ENCODE measurements at regions not wholly inside any gene's neighbourhood (a gene's known extent, or its start where the extent isn't known, plus 50 kb on each side); places are given as distances from the start of the nearest gene placed in this dataset.
"Not testable (repeated sequence)": the region's sequence is repeated elsewhere in the genome, so short reads cannot be mapped to it uniquely, and the experiment has no call there.

- H3K27me3 ChIP-seq (replicated peaks; ENCODE audit: insufficient read depth): no peaks in the 10 kb centered on the region
- ATAC-seq (ENCODE audit: insufficient number of reproducible peaks, low FRiP score, low read depth) (no peak), DNase-seq (ENCODE audit: low spot score) (no peak)
- H3K9me3 ChIP-seq: no peaks in the 10 kb centered on the region
- no peak overlapping the region for H3K27ac ChIP-seq
- no peak for TF ChIP-seq CTCF (IDR thresholded peaks at IDR 0.05)
- H3K4me3 ChIP-seq: no peak overlapping the region
- no peaks in the 10 kb centered on the region for H3K36me3 ChIP-seq
- H3K4me1 ChIP-seq (ENCODE audit: control insufficient read depth in 1 of 2, low read depth in 2 of 2): no peaks in the 10 kb centered on the region
These were observed 893.0 kb downstream of the C4orf33 start for GRCh38 chr4:129988957-129989356.

GRCh38 chr4:129994715-129995114 is 898.8 kb downstream of the C4orf33 start:
- no peaks in the 10 kb centered on the region for H3K36me3 ChIP-seq
- no peak for TF ChIP-seq CTCF (IDR thresholded peaks at IDR 0.05)
- no peak overlapping the region for H3K4me3 ChIP-seq
- DNase-seq (ENCODE audit: low spot score) (no peak), ATAC-seq (ENCODE audit: insufficient number of reproducible peaks, low FRiP score, low read depth) (no peak)
- H3K27ac ChIP-seq: no peak overlapping the region
- no peaks in the 10 kb centered on the region for H3K4me1 ChIP-seq (ENCODE audit: control insufficient read depth in 1 of 2, low read depth in 2 of 2)
- no peaks in the 10 kb centered on the region for H3K27me3 ChIP-seq (replicated peaks; ENCODE audit: insufficient read depth)
- H3K9me3 ChIP-seq: no peaks in the 10 kb centered on the region

GRCh38 chr4:129998436-129999150 is 902.6 kb downstream of the C4orf33 start:
- Histone ChIP-seq H3K27me3 (replicated peaks; ENCODE audit: insufficient read depth) (no peaks in the 10 kb centered on the region), H3K4me3 (no peak overlapping the region), H3K27ac (no peak overlapping the region), H3K36me3 (no peaks in the 10 kb centered on the region), H3K4me1 (ENCODE audit: control insufficient read depth in 1 of 2, low read depth in 2 of 2) (no peaks in the 10 kb centered on the region), H3K9me3 (no peaks in the 10 kb centered on the region)
- TF ChIP-seq CTCF (IDR thresholded peaks at IDR 0.05): no peak
- ATAC-seq (ENCODE audit: insufficient number of reproducible peaks, low FRiP score, low read depth) (no peak), DNase-seq (ENCODE audit: low spot score) (no peak)

DNA sequence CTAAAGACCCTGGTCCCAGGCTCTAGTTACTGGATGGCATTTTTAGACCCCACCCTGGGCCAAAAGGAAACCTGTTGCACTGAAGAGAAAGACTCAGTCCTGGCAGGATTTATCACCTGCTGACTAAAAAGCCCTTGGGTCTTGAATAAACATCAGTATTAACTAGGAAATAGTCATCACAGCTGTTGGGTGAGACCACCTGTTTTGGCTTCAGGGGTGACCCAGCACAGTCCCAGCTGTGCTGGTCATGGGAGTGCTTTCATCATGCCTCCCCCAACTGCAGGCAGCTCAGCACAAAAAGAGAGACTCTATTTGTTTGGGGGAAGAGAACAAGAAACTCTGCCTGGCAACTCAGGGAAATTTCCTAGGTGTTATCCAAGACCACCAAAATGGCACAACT is 903.2 kb downstream of the C4orf33 start:
- H3K4me3 ChIP-seq: no peak overlapping the region
- H3K27ac ChIP-seq: no peak overlapping the region
- no peak for DNase-seq (ENCODE audit: low spot score)
- no peak for ATAC-seq (ENCODE audit: insufficient number of reproducible peaks, low FRiP score, low read depth)
- no peak for TF ChIP-seq CTCF (IDR thresholded peaks at IDR 0.05)
- no peaks in the 10 kb centered on the region for H3K9me3 ChIP-seq
- no peaks in the 10 kb centered on the region for H3K36me3 ChIP-seq
- H3K4me1 ChIP-seq (ENCODE audit: control insufficient read depth in 1 of 2, low read depth in 2 of 2): no peaks in the 10 kb centered on the region
- no peaks in the 10 kb centered on the region for H3K27me3 ChIP-seq (replicated peaks; ENCODE audit: insufficient read depth)

GRCh38 chr4:130008461-130008860 is 912.5 kb downstream of the C4orf33 start:
- Histone ChIP-seq H3K4me3 (no peak overlapping the region), H3K27me3 (replicated peaks; ENCODE audit: insufficient read depth) (no peaks in the 10 kb centered on the region), H3K27ac (no peak overlapping the region), H3K9me3 (no peaks in the 10 kb centered on the region), H3K4me1 (ENCODE audit: control insufficient read depth in 1 of 2, low read depth in 2 of 2) (no peaks in the 10 kb centered on the region), H3K36me3 (no peaks in the 10 kb centered on the region)
- DNase-seq (ENCODE audit: low spot score) (no peak), ATAC-seq (ENCODE audit: insufficient number of reproducible peaks, low FRiP score, low read depth) (no peak)
- no peak for TF ChIP-seq CTCF (IDR thresholded peaks at IDR 0.05)

DNA sequence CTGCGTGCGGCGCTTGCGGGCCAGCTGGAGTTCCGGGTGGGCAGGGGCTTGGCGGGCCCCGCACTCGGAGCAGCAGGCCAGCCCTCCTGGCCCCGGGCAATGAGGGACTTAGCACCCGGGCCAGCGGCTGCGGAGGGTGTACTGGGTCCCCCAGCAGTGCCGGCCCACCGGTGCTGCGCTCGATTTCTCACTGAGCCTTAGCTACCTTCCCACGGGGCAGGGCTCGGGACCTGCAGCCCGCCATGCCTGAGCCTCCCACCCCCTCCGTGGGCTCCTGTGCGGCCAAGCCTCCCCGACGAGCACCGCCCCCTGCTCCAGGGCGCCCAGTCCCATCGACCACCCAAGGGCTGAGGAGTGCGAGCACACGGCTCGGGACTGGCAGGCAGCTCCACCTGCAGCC is 916.9 kb downstream of the C4orf33 start:
- not testable (repeated sequence) for H3K27ac ChIP-seq; ATAC-seq (ENCODE audit: insufficient number of reproducible peaks, low FRiP score, low read depth); DNase-seq (ENCODE audit: low spot score); H3K9me3 ChIP-seq; H3K4me1 ChIP-seq (ENCODE audit: control insufficient read depth in 1 of 2, low read depth in 2 of 2); H3K27me3 ChIP-seq (replicated peaks; ENCODE audit: insufficient read depth); H3K36me3 ChIP-seq; H3K4me3 ChIP-seq

All from thoracic aorta (tissue), 2 donors.